Left ventricle myocardium inferior (tissue), 1 donor: ENCODE measurements at regions not wholly inside any gene's neighbourhood (a gene's known extent, or its start where the extent isn't known, plus 50 kb on each side); places are given as distances from the start of the nearest gene placed in this dataset.
A peak's percentile ranks its signal among the peaks of the same experiment; 100 is the strongest.

Source experiments
- DNase-seq: peaks from one replicate; pipeline ENCODE4 v3.0.0-alpha.2; 2020
- H3K27ac ChIP-seq: fragments of 200-600 bp; replicated peaks from 2 replicates; pipeline ENCODE4 v1.8.0; 2021
- H3K27me3 ChIP-seq: fragments of 200-600 bp; 2 replicates; pipeline ENCODE4 v1.8.0; 2021; ENCODE audit warnings: low read depth
- H3K36me3 ChIP-seq: fragments of 200-600 bp; 2 replicates; pipeline ENCODE4 v1.8.0; 2021
- H3K4me1 ChIP-seq: fragments of 200-600 bp; 2 replicates; pipeline ENCODE4 v1.8.0; 2021
- H3K4me3 ChIP-seq: fragments of 200-600 bp; 2 replicates; pipeline ENCODE4 v1.8.0; 2021; ENCODE audit warnings: mild to moderate bottlenecking, moderate library complexity
- H3K9me3 ChIP-seq: fragments of 200-600 bp; replicated peaks from 2 replicates; pipeline ENCODE4 v1.8.0; 2021
- intact Hi-C: fragments of 100-400 bp; cut with micrococcal nuclease; formaldehyde crosslinking; loops from one replicate; pipeline ENCODE4 v1.11.0; 2022
- TF ChIP-seq, protein P1 (sequence below): fragments of 200-600 bp; IDR thresholded peaks from 2 replicates; pipeline ENCODE4 v1.8.0; 2021; ENCODE audit warnings: antibody characterized with exemption, mild to moderate bottlenecking, borderline replicate concordance
- donor health status: DM: no; HTN: yes; CAD: no; lungs with severe emphysema.

DNA sequence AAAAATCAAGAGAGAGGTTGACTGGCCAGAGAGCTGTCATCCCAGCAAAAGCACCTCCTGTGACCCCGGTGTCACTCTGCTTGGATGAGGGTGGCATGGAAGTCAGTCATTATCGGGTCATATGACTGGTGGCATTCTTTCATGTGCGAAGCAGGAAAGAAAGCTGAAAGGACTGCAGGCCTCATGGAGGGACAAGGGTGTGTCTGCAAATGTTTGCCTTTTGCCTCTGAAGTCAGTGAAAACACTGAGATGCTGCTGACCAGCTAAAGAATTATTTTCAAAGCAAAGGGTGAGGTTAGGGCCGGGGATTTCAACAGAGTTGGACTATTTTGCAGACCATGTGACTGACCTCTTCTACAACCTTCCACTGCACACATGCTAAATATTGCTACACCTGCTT lies 298.3 kb downstream of the CSNK1G3 start:
- no peaks in the 10 kb centered on the region for H3K9me3 ChIP-seq
- peaks cover 71% of the 10 kb centered on the region for H3K4me1 ChIP-seq
- H3K4me3 ChIP-seq: no peak overlapping the region
- TF ChIP-seq, protein P1, sequence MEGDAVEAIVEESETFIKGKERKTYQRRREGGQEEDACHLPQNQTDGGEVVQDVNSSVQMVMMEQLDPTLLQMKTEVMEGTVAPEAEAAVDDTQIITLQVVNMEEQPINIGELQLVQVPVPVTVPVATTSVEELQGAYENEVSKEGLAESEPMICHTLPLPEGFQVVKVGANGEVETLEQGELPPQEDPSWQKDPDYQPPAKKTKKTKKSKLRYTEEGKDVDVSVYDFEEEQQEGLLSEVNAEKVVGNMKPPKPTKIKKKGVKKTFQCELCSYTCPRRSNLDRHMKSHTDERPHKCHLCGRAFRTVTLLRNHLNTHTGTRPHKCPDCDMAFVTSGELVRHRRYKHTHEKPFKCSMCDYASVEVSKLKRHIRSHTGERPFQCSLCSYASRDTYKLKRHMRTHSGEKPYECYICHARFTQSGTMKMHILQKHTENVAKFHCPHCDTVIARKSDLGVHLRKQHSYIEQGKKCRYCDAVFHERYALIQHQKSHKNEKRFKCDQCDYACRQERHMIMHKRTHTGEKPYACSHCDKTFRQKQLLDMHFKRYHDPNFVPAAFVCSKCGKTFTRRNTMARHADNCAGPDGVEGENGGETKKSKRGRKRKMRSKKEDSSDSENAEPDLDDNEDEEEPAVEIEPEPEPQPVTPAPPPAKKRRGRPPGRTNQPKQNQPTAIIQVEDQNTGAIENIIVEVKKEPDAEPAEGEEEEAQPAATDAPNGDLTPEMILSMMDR: no peak
- H3K27ac ChIP-seq: peak overlapping the region; percentile 78
- H3K27me3 ChIP-seq: no peaks in the 10 kb centered on the region
- no peaks in the 10 kb centered on the region for H3K36me3 ChIP-seq
- peak; percentile 31 for DNase-seq
- intact Hi-C loops: no loop called here

DNA sequence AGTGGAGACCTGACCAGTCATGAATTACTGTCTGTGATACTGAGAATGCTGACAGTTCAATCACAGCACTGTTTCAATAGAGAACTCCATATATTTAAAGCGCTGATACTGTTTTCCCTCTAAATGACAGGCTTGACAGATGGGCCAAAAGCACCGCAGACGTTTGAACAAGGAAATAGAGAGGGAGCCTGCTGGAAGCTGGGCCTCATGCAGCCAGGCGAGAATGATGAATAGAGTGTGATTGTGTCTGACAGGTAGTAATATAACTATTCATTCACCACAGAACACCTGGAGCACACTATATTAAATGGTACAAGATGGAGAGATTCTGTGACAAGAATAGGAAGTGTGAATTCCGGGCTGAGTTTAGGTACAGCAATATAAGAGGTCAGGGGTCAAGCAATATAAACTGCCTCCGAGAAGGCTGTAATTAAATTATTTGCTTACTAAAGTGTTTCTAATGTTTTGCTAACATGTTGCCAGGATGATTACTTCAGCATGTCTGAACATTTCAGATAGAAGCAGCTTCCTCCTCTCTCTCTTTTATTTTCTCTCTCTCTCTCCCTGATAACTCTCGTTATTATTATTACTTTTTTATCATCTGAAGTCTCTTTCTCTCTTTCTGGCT lies 297.7 kb downstream of the CSNK1G3 start:
- Histone ChIP-seq H3K27me3 (no peaks in the 10 kb centered on the region), H3K4me1 (peaks cover 66% of the 10 kb centered on the region), H3K9me3 (no peaks in the 10 kb centered on the region), H3K27ac (peak overlapping the region; percentile 78), H3K4me3 (no peak overlapping the region), H3K36me3 (no peaks in the 10 kb centered on the region)
- DNase-seq: no peak
- intact Hi-C loops: no loop called here
- TF ChIP-seq, protein P1: no peak

- H3K27ac ChIP-seq: peak overlapping the region; percentile 78
- no peak for DNase-seq
- no peaks in the 10 kb centered on the region for H3K27me3 ChIP-seq
- H3K36me3 ChIP-seq: no peaks in the 10 kb centered on the region
- peaks cover 56% of the 10 kb centered on the region for H3K4me1 ChIP-seq
- no peaks in the 10 kb centered on the region for H3K9me3 ChIP-seq
- TF ChIP-seq, protein P1: no peak
- no peak overlapping the region for H3K4me3 ChIP-seq
- intact Hi-C loops: no loop called here
Observed at GRCh38 chr5:123808461-123809380, 296.7 kb downstream of the CSNK1G3 start.

- Histone ChIP-seq H3K4me3 (peak overlapping the region; percentile 9), H3K4me1 (peaks cover 50% of the 10 kb centered on the region), H3K27me3 (no peaks in the 10 kb centered on the region), H3K36me3 (no peaks in the 10 kb centered on the region), H3K27ac (peak overlapping the region; percentile 78), H3K9me3 (no peaks in the 10 kb centered on the region)
- intact Hi-C loops: no loop called here
- no peak for DNase-seq
- TF ChIP-seq, protein P1: no peak
Observed at GRCh38 chr5:123807177-123807945, 295.4 kb downstream of the CSNK1G3 start.

- TF ChIP-seq, protein P1: no peak
- Histone ChIP-seq H3K4me3 (no peak overlapping the region), H3K9me3 (no peaks in the 10 kb centered on the region), H3K27me3 (no peaks in the 10 kb centered on the region), H3K4me1 (peaks cover 50% of the 10 kb centered on the region), H3K36me3 (no peaks in the 10 kb centered on the region), H3K27ac (peak overlapping the region; percentile 78)
- no peak for DNase-seq
- intact Hi-C loops: no loop called here
Observed at GRCh38 chr5:123806644-123807043, 294.7 kb downstream of the CSNK1G3 start.
